K562 (cell line): ENCODE measurements at regions not wholly inside any gene's neighbourhood (a gene's known extent, or its start where the extent isn't known, plus 50 kb on each side); places are given as distances from the start of the nearest gene placed in this dataset.

Experiments
- ATF6 ChIP-seq: sonication (generic); formaldehyde crosslinking; IDR thresholded peaks from 2 replicates; pipeline ENCODE4 v1.4.0; 2020; ENCODE audit warnings: mild to moderate bottlenecking, missing genetic modification reagents
- BRCA1 ChIP-seq, 2 experiments: fragments of 450-650 bp in 1 of 2; sonication (generic) in 1 of 2; formaldehyde crosslinking in 1 of 2; IDR thresholded peaks; 2 replicates each; pipeline versions ENCODE4 v1.5.0 to v1.6.1; 2017 to 2020; ENCODE audit warnings: mild to moderate bottlenecking in 1 of 2, missing genetic modification reagents in 1 of 2
- DLX4 ChIP-seq: fragments of 250-450 bp; sonication (Bioruptor Pico); IDR thresholded peaks from 2 replicates; pipeline ENCODE4 v1.6.1; 2021; ENCODE audit warnings: mild to moderate bottlenecking
- DMBX1 ChIP-seq: fragments of 250-450 bp; sonication (Bioruptor Pico); IDR thresholded peaks from 2 replicates; pipeline ENCODE4 v1.8.0; 2022; ENCODE audit warnings: inconsistent platforms, mild to moderate bottlenecking, moderate library complexity, borderline replicate concordance
- DPF2 ChIP-seq: fragments of 450-650 bp; IDR thresholded peaks from 2 replicates; pipeline ENCODE4 v1.6.1; 2016
- GTF2A2 ChIP-seq: IDR thresholded peaks from 2 replicates; pipeline ENCODE4 v1.6.1; 2016; ENCODE audit warnings: mild to moderate bottlenecking, missing genetic modification characterization, missing compliant biosample characterization
- KHSRP ChIP-seq: fragments of 450-650 bp; IDR thresholded peaks from 2 replicates; pipeline ENCODE4 v1.6.1; 2017
- KLF1 ChIP-seq: fragments of 450-650 bp; IDR thresholded peaks from 2 replicates; pipeline ENCODE4 v1.6.1; 2016; ENCODE audit warnings: missing genetic modification characterization, missing compliant biosample characterization
- L3MBTL2 ChIP-seq: fragments of 450-650 bp; IDR thresholded peaks from 2 replicates; pipeline ENCODE4 v1.6.1; 2016; ENCODE audit warnings: mild to moderate bottlenecking, moderate library complexity
- MAFF ChIP-seq: IDR thresholded peaks from 2 replicates; pipeline ENCODE4 v1.6.1; 2012; ENCODE audit warnings: low read length, improper control_type of control experiment
- MTA2 ChIP-seq: fragments of 450-650 bp; IDR thresholded peaks from 2 replicates; pipeline ENCODE4 v1.6.1; 2016; ENCODE audit warnings: low read depth
- NR2C1 ChIP-seq, 2 experiments: fragments of 450-650 bp; IDR thresholded peaks; 2 replicates each; pipeline ENCODE4 v1.6.1; 2017; ENCODE audit warnings: mild to moderate bottlenecking in 2 of 2, antibody characterized with exemption in 1 of 2, inconsistent platforms in 1 of 2, missing compliant biosample characterization in 1 of 2, missing genetic modification characterization in 1 of 2
- POLR2AphosphoS2 ChIP-seq: IDR thresholded peaks from 2 replicates; pipeline ENCODE4 v1.6.1; 2012; ENCODE audit warnings: low read length, improper control_type of control experiment
- SIX5 ChIP-seq, 2 experiments: IDR thresholded peaks; 2 replicates each; pipeline ENCODE4 v1.6.1; 2011; ENCODE audit warnings: low read length in 2 of 2, borderline replicate concordance in 1 of 2, low read depth in 1 of 2, mild to moderate bottlenecking in 1 of 2, moderate library complexity in 1 of 2; ENCODE audit not compliant: insufficient read depth in 1 of 2
- SMAD2 ChIP-seq: fragments of 150-350 bp; IDR thresholded peaks from 2 replicates; pipeline ENCODE4 v1.6.1; 2014; ENCODE audit warnings: low read depth, mild to moderate bottlenecking, low read length
- SMAD4 ChIP-seq: fragments of 250-450 bp; sonication (Bioruptor Pico); conservative IDR thresholded peaks from 2 replicates; pipeline ENCODE4 v1.8.0; 2021; ENCODE audit warnings: inconsistent platforms, mild to moderate bottlenecking, moderate library complexity
- SP2 ChIP-seq: IDR thresholded peaks from 2 replicates; pipeline ENCODE4 v1.6.1; 2011; ENCODE audit warnings: mild to moderate bottlenecking, low read depth, low read length, moderate library complexity; ENCODE audit not compliant: poor library complexity, severe bottlenecking; ENCODE audit errors: extremely low read depth
- STAT5A ChIP-seq: IDR thresholded peaks from 2 replicates; pipeline ENCODE4 v1.6.1; 2012; ENCODE audit warnings: low read length, inconsistent platforms, borderline replicate concordance
- SUPT5H ChIP-seq: fragments of 450-650 bp; IDR thresholded peaks from 2 replicates; pipeline ENCODE4 v1.6.1; 2016
- TCF7 ChIP-seq: sonication (generic); IDR thresholded peaks from 2 replicates; pipeline ENCODE4 v1.6.1; 2016; ENCODE audit warnings: antibody characterized with exemption, borderline replicate concordance
- TRIM24 ChIP-seq, 2 experiments: fragments of 450-650 bp; IDR thresholded peaks; 2 replicates each; pipeline ENCODE4 v1.6.1; 2016

GRCh38 chr4:126779436-126780166 is 853.2 kb upstream of the INTU start (continued):
- peak; percentile 66 for TF ChIP-seq NR2C1 (IDR thresholded peaks at IDR 0.05)
- TF ChIP-seq NR2C1 (tag; IDR thresholded peaks at IDR 0.05), result peak; percentile 67; the same call in 1 of the 2 replicates
- TF ChIP-seq DLX4 (CRISPR knock-in tag), result no peak
- peak; percentile 81 for TF ChIP-seq SMAD4 (CRISPR knock-in tag)
- TF ChIP-seq L3MBTL2, result peak; percentile 41; the same call in 1 of the 2 replicates
- TF ChIP-seq SMAD2, result no peak
- TF ChIP-seq GTF2A2 (tag), result no peak
- 0 out of 2 replicates have a peak, but pooled peaks have one; percentile 24 for TF ChIP-seq KLF1 (tag)
- no peak for TF ChIP-seq TCF7
- no peak for TF ChIP-seq KHSRP
- no peak for TF ChIP-seq MTA2
- TF ChIP-seq ATF6 (CRISPR knock-in tag), result no peak
- TF ChIP-seq POLR2AphosphoS2, result no peak
- TF ChIP-seq SIX5 (IDR thresholded peaks at IDR 0.05; ENCODE audit: borderline replicate concordance in 1 of 2, insufficient read depth in 1 of 2, low read depth in 1 of 2, low read length in 2 of 2), result no peak
- no peak for TF ChIP-seq STAT5A
- TF ChIP-seq TRIM24 (IDR thresholded peaks at IDR 0.05), result no peak
- TF ChIP-seq BRCA1 (IDR thresholded peaks at IDR 0.05), result no peak
- TF ChIP-seq BRCA1 (CRISPR knock-in tag; IDR thresholded peaks at IDR 0.05), result no peak
- TF ChIP-seq SP2, result no peak
- peak; percentile 25; the same call in 1 of the 2 replicates for TF ChIP-seq DPF2
- 0 out of 2 replicates have a peak, but pooled peaks have one; percentile 54 for TF ChIP-seq SUPT5H
- 0 out of 2 replicates have a peak, but pooled peaks have one; percentile 18 for TF ChIP-seq DMBX1 (CRISPR knock-in tag)
- TF ChIP-seq MAFF, result no peak
